NCI-H524 (cell line): ENCODE measurements at regions not wholly inside any gene's neighbourhood (a gene's known extent, or its start where the extent isn't known, plus 50 kb on each side); places are given as distances from the start of the nearest gene placed in this dataset.
"Not testable (repeated sequence)": the region's sequence is repeated elsewhere in the genome, so short reads cannot be mapped to it uniquely, and the experiment has no call there.

ENCODE experiments used
- DNase-seq, 2 experiments: peaks; one replicate each; lab custom pipeline; 2025; lab: John Stamatoyannopoulos, UW

DNA sequence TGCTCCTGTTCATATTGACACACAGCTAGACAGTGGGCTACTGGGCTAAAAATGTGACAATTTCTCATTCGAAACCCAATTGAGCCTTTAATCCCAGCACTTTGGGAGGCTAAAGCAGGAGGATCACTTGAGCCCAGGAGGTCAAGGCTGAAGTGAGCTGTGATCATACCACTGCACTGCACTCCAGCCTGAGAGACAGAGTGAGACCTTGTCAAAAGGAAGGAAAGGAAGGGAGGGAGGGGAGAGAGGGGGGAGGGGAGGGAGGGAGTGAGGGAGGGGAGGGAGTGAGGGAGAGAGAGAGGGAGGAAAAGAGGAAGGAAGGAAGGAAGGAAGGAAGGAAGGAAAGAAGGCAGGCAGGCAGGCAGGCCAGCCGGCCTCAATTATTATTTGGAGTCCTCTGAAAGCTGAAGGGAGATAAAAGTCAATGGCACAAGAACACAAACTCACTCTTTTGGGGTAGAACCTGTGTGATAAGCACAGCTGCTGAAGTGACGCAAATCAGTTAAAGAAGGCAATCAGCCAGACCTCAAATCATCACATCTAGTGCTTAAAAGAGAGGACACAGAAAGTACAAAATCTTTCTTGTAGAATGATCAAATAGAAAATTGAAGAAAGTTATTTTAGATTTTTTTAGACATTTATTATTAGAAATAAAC, 98.1 kb downstream of the CCDC71L start:
- no peak for DNase-seq

DNA sequence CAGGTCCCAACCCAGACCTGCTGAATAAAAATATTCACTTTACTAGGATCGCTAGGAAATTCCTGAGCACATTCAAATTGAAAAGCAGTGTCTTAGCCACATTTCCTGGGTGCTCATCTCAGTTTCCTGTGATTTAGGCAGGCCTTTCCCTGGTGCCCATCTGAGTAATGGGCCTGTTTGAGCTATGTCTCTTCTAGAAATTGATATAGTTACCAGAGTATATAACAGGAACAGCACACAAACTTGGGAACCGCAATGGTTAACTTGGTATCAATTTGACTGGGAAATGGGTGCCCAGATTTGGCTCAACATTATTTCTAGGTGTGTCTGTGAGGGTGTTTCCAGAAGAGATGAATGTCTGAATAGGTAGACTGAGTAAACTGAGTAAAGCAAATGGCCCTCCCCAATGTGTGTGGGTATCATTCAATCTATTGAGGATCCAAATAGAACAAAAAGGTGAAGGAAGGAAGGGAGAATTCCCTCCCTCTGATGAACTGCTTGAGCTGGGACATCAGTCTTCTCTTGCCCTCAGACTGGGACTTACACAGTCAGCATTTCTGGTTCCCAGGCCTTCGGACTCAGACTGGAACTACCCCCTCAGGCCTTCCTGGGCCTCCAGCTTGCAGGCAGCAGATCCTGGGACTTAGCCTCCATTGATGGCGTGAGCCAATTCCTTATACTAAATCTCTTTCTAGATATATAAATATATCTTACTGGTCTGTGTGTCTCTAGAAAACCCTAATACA, 99.1 kb downstream of the CCDC71L start:
- no peak for DNase-seq

DNA sequence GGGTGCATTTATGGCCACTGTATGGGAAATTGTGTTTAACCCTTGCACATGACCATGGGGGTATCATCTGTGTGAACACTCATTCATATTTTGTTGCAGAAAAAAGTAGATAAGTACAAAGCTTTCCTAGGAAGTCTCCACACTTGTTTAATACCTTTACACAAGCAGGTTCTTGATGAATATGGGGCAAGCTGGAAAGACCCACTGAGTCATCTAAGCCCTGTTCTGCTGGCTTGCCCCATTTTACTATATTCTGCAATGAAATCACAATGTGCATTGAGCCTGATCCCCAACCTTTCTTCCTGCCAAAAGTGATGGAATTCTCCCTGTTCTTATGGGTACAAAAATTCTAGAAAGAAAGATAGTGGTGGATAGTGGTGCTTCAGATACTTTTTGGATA, 99.8 kb downstream of the CCDC71L start:
- DNase-seq, result no peak

- no peak for DNase-seq
Observed at GRCh38 chr7:106560482-106560881, 100.5 kb downstream of the CCDC71L start.

GRCh38 chr7:106556244-106556643, 104.7 kb downstream of the CCDC71L start:
- DNase-seq, result not testable (repeated sequence)

DNA sequence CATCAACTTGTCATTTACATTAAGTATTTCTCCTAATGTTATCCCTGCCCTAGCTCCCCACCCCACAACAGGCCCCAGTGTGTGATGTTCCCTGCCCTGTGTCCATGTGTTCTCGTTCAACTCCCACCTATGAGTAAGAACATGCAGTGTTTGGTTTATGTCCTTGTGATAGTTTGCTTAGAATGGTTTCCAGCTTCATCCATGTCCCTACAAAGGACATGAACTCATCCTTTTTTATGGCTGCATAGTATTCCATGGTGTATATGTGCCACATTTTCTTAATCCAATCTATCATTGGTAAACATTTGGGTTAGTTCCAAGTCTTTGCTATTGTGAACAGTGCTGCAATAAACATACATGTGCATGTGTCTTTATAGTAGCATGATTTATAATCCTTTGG, 106.3 kb downstream of the CCDC71L start:
- not testable (repeated sequence) for DNase-seq

GRCh38 chr7:106553446-106553836, 107.5 kb downstream of the CCDC71L start:
- DNase-seq, result no peak

- DNase-seq, result no peak
Observed at GRCh38 chr7:106552645-106553445, 108.1 kb downstream of the CCDC71L start.

DNA sequence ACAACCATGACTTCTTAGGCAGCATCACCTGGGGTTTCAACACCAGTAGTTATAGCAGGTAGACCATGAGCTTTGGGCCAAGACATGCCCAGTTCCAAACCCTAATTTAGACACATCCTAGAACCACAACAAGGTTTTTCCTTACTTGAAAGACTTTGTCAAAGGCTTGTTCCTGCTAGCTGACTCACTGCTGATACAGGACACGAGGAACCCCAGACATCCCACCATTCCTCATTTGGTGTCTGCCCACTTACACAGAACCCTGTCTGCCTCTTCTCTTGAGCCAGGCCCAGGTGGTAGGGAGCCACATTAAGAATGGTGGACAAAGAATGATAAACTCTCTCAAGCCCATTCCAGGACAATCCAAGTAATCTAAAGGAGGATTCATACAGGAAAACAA, 109.0 kb downstream of the CCDC71L start:
- DNase-seq, result no peak

- DNase-seq, result no peak
Observed at GRCh38 chr7:106548491-106548890, 112.5 kb downstream of the CCDC71L start.

DNA sequence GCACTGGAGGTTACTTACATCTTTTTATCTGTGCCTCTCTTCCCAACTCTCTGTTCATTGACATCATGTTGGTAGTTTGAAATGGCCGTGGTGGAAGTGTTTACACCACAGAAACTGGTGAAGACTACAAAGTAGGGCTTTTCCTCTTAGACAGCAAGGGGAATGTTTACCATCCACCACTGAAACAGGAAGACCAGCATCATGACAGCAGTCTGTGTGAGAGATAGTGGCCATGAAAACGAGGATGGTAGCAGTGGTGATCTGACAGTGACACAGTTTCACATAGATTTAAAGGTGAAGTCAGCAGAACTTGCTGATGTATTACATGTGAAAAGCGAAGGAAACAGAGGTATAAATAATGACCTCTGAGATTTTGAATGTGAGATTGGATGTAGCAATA, 115.7 kb downstream of the CCDC71L start:
- DNase-seq, result no peak

- DNase-seq, result no peak
Observed at GRCh38 chr7:106543221-106543757, 117.7 kb downstream of the CCDC71L start.

DNA sequence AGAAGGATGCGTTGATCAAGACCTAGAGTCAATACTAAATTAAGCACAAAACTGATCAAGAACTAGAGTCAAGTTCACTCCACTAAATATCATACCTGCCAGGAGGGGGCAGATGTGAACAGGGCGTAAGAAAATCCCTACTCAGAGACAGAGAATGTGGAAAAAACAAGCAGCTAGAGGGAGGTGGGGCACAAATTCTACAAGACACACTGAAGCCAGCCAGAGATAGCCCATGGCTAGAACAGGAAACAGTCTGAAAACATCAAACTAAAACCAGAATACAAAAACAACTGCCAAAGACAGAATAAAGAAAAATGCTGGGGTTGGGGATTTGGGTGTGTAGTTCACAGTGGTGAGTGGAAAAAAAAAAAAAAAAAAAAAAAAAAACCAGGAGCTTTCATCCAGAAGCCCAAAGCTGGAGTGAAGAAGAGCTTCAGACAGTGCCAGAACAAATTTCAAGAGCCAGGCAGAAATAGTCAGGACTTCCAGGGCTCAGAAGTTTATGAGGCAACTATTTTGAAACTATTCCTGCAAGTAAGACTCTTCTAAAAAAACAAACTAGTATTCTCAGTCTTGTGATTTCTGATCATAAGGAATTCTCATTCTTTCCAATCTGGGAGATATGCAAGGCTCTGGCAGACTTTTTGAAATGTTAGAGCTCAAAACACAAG, 118.3 kb downstream of the CCDC71L start:
- DNase-seq, result peak; percentile 48 to 62

DNA sequence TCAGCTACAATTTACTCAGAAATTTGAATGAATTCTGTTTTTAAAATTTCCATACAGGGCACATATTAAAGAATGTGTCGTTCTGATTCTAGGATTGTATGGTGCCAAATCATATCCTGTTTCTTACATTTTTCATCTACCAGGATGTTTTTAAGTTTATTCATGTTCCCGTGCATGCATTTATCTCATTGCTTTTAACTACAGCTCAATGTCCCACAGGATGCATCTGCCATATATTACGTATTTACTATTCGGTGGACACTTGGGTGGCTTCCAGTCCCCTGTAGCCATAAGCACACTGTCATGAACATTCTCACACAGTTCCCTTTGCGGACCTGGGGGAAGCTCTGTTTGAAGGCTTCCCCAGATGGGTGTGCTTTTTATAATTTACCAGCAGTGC, 122.3 kb downstream of the CCDC71L start:
- no peak for DNase-seq

- DNase-seq, result no peak
Observed at GRCh38 chr7:106537119-106537518, 123.8 kb downstream of the CCDC71L start.

GRCh38 chr7:106536079-106536478, 124.9 kb downstream of the CCDC71L start:
- no peak for DNase-seq

- no peak for DNase-seq
Observed at GRCh38 chr7:106535234-106535932, 125.6 kb downstream of the CCDC71L start.

DNA sequence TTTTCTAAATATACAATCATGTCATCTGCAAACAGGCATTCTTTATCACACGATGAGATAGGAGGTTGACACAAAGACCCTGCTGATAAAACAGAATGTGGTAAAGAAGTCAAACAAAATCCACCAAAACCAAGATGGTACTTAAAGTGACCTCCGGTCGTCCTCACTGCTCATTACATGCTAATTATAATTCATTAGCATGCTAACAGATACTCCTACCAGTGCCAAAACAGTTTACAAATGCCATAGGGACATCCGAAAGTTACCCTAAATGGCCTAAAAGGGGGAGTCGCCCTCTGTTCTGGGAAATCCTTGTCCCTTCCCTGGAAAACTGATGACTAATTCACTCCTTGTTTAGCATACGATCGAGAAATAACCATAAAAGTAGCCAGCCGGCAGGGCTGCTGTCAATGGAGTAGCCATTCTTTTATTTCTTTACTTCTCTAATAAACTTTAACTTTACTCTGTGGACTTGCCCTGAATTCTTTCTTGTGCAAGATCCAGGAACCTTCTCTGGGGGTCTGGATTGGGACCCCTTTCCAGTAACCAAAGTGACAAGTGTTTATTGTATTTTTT, 126.6 kb downstream of the CCDC71L start:
- no peak for DNase-seq

DNA sequence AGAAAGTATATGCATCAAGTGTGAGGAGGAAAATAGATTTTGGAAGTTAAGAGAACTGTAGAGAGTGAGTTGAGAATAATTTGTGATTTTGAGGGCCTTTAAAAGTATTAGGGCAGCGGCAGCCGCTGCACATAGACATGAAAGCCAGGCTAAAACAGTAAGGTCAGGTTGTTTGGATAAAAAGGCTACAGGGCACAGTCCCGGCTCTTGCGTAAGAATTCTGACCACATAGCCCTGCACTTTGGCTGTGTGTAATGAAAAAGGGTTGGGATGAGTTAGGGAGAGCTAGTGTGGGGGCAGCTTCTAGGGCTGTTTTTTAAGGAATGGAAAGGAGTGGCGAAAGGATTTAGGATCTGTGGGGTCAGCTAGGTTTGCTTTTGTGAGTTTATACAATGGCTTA, 130.8 kb downstream of the CCDC71L start:
- DNase-seq, result not testable (repeated sequence)

GRCh38 chr7:106526617-106527016, 134.3 kb downstream of the CCDC71L start:
- DNase-seq, result not testable (repeated sequence)

DNA sequence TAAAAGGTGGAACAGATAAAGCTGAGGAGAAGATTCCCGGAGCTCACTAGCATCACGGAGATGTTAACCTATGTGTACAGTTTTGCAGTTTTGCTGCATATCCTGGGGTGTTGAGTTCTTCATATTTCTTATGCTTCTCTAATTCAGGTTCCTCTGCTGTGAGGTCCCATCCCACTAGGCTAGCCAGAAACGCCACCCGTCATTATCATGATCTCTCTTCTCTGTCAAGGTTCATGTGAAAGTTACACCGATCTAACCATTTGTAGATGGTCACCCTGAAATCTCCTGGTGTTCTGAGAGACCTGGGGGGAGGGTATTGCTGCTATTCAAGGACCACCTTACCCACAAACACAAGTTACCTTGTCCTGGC, 136.3 kb downstream of the CCDC71L start:
- DNase-seq, result no peak
